ENCODE measurements at regions not wholly inside any gene's neighbourhood (a gene's known extent, or its start where the extent isn't known, plus 50 kb on each side); places are given as distances from the start of the nearest gene placed in this dataset.

GRCh38 chr2:239455436-239456203, 54.8 kb upstream of the HDAC4 start:
- peaks cover 20% of the 10 kb centered on the region for H3K27me3 Mint-ChIP-seq (ENCODE audit: insufficient read depth)
- no peak overlapping the region for H3K27ac Mint-ChIP-seq
- no peak for DNase-seq (ENCODE audit: low spot score)
- no peaks in the 10 kb centered on the region for H3K36me3 Mint-ChIP-seq (ENCODE audit: low read depth)
- intact Hi-C loops (cut with micrococcal nuclease) = no loop called here
- peaks cover 17% of the 10 kb centered on the region for H3K9me3 Mint-ChIP-seq
- H3K4me1 Mint-ChIP-seq (ENCODE audit: low read depth) = no peaks in the 10 kb centered on the region
- H3K4me3 Mint-ChIP-seq = no peak overlapping the region

GRCh38 chr2:239454507-239454906, 53.7 kb upstream of the HDAC4 start:
- no peaks in the 10 kb centered on the region for H3K4me1 Mint-ChIP-seq (ENCODE audit: low read depth)
- peaks cover 17% of the 10 kb centered on the region for H3K9me3 Mint-ChIP-seq
- no peak overlapping the region for H3K27ac Mint-ChIP-seq
- peaks cover 16% of the 10 kb centered on the region for H3K27me3 Mint-ChIP-seq (ENCODE audit: insufficient read depth)
- intact Hi-C loops (cut with micrococcal nuclease) = no loop called here
- DNase-seq (ENCODE audit: low spot score) = no peak
- H3K4me3 Mint-ChIP-seq = no peak overlapping the region
- no peaks in the 10 kb centered on the region for H3K36me3 Mint-ChIP-seq (ENCODE audit: low read depth)

All from activated T-helper 1 cell treated with anti-CD3 and anti-CD28 coated beads, Interleukin-12 subunit alpha, Interleukin-12 subunit beta, Interleukin-2, Interleukin-4 antibody, amounts not matched to agents 30 ng/mL and 10 ng/mL and 1 ng/mL, durations not matched to agents 14 hours and 24 hours and 36 hours (primary cell).